BLaER1 treated with 17β-estradiol and CSF1 and Interleukin-3, amounts not matched to agents 10 nM and 100 nM (cell line): ENCODE measurements at regions not wholly inside any gene's neighbourhood (a gene's known extent, or its start where the extent isn't known, plus 50 kb on each side); places are given as distances from the start of the nearest gene placed in this dataset.
A peak's percentile ranks its signal among the peaks of the same experiment; 100 is the strongest.
"Not testable (repeated sequence)": the region's sequence is repeated elsewhere in the genome, so short reads cannot be mapped to it uniquely, and the experiment has no call there.

ENCODE experiments used
- H3K27ac ChIP-seq, 11 experiments: shearing (Covaris generic); formaldehyde crosslinking; 2 replicates each; pipeline ENCODE4 v1.8.1; 2022
- H3K27me3 ChIP-seq, 11 experiments: shearing (Covaris generic); formaldehyde crosslinking; 2 replicates each; pipeline ENCODE4 v1.8.1; 2022
- H3K36me3 ChIP-seq, 11 experiments: shearing (Covaris generic); formaldehyde crosslinking; 2 replicates each; pipeline ENCODE4 v1.8.1; 2022
- H3K4me1 ChIP-seq, 10 experiments: shearing (Covaris generic); formaldehyde crosslinking; 2 replicates each; pipeline ENCODE4 v1.8.1; 2022
- H3K4me2 ChIP-seq, 11 experiments: shearing (Covaris generic); formaldehyde crosslinking; 2 replicates each; pipeline ENCODE4 v1.8.1; 2022
- H3K4me3 ChIP-seq, 10 experiments: shearing (Covaris generic); formaldehyde crosslinking; 2 replicates each; pipeline ENCODE4 v1.8.1; 2022
- H3K9ac ChIP-seq, 11 experiments: shearing (Covaris generic); formaldehyde crosslinking; 2 replicates each; pipeline ENCODE4 v1.8.1; 2022
- H3K9me3 ChIP-seq, 11 experiments: shearing (Covaris generic); formaldehyde crosslinking; replicated peaks in 1 of 11; 2 replicates each; pipeline ENCODE4 v1.8.1; 2022
- H4K20me1 ChIP-seq, 11 experiments: shearing (Covaris generic); formaldehyde crosslinking; 2 replicates each; pipeline ENCODE4 v1.8.1; 2022
- Cebpa-rat ChIP-seq, 11 experiments: shearing (Covaris generic); IDR thresholded peaks; 2 replicates each; pipeline ENCODE4 v1.8.1; 2022

DNA sequence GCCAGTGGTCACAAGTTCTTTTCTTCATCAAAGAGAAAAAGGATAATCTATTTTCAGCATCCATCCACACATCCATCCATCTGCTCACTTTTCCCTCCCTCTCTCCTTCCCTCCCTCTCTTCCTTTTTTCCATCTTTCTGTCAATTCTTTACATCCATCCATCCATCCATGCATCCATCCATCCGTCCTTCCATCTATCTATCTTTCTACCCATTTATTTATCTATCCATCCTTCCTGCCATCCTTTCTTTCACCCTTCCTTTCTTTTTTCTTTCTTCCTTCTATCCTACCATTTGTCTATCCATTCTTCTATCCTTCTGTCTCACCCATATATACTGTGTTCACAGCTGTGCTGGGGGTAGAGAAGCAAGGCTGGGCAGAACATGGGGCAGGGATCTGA lies 212.4 kb upstream of the GALNT2 start:
- TF ChIP-seq Cebpa-rat (IDR thresholded peaks at IDR 0.05) = no peak
- H3K4me1 ChIP-seq = peaks cover 7 to 21% (median 12%) of the 10 kb centered on the region in 10 experiments; a peak in 19 of 20 replicates

GRCh38 chr1:229856009-229856650 lies 210.9 kb upstream of the GALNT2 start:
- no peak for TF ChIP-seq Cebpa-rat (IDR thresholded peaks at IDR 0.05)
- Histone ChIP-seq H3K27me3 (no peaks in the 10 kb centered on the region), H3K4me2 (peak overlapping the region; percentile 66 to 90 (median 83)), H3K9me3 (no peaks in the 10 kb centered on the region), H3K36me3 (no peaks in the 10 kb centered on the region), H3K4me3 (peak overlapping the region; percentile 18 to 64 (median 50); a peak in 18 of 20 replicates), H3K4me1 (peaks cover 7 to 21% (median 12%) of the 10 kb centered on the region in 10 experiments; a peak in 19 of 20 replicates), H3K9ac (peak overlapping the region; percentile 28 to 67 (median 55); a peak in 19 of 22 replicates), H4K20me1 (no peaks in the 10 kb centered on the region), H3K27ac (peak overlapping the region in 9 of 11 experiments; percentile 3 to 53 (median 27); a peak in 12 of 22 replicates)

More for the DNA sequence above, 212.4 kb upstream of the GALNT2 start:
- no peak overlapping the region for H3K4me2 ChIP-seq
- no peaks in the 10 kb centered on the region for H3K9me3 ChIP-seq
- H3K4me3 ChIP-seq = no peak overlapping the region
- no peak overlapping the region for H3K9ac ChIP-seq
- H4K20me1 ChIP-seq = no peaks in the 10 kb centered on the region; a peak in 1 of 22 replicates
- no peaks in the 10 kb centered on the region for H3K36me3 ChIP-seq
- H3K27ac ChIP-seq = no peak overlapping the region
- H3K27me3 ChIP-seq = no peaks in the 10 kb centered on the region

DNA sequence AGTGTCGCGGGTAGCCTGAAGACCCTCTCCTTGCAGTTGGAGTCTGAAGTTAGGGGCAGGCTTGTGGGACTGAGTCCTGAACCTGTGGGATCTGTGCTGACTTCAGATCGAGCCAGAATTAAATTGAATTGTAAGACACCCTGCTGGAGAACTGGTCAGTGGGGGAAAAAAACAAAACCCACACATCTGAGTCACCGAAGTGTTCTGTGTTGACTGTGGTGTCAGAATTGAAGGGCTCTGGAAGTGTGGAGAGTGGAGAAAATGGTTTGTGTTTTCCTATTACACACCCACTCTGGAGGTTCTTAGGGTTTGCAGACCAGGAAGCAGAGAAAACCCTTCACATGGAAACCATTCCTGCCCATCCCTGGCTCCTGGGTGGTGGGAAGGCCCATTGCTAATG lies 209.5 kb upstream of the GALNT2 start:
- TF ChIP-seq Cebpa-rat (IDR thresholded peaks at IDR 0.05) = no peak
- Histone ChIP-seq H3K4me2 (no peak overlapping the region), H3K9me3 (no peaks in the 10 kb centered on the region), H3K27me3 (no peaks in the 10 kb centered on the region), H3K9ac (no peak overlapping the region), H3K27ac (no peak overlapping the region), H3K4me3 (no peak overlapping the region), H3K4me1 (peaks cover 7 to 21% (median 12%) of the 10 kb centered on the region in 10 experiments; a peak in 19 of 20 replicates), H3K36me3 (no peaks in the 10 kb centered on the region), H4K20me1 (no peaks in the 10 kb centered on the region)

DNA sequence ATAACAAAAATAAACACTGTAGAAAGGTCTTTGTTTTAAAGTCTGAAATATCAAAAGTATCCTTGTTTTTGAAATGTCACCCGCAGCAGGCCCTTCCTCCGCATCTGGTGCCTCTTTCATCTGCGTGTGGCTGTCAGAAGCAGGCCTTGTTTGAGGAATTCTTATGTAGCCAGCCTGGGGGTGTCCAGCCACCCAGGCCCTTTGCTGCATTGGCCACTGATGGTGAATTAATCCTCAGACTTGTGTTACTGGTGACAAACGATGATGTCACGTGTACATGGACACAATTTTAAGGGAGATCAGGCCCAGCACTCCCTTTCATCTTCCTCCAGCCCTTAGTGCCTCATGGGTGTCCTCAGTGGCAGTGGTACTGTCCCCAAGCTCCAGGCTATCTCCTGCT lies 208.0 kb upstream of the GALNT2 start:
- Histone ChIP-seq H3K9me3 (0 out of 22 replicates have a peak, but pooled peaks cover 0 to 5% (median 0%) of the 10 kb centered on the region in 11 experiments), H3K27me3 (no peaks in the 10 kb centered on the region), H3K36me3 (no peaks in the 10 kb centered on the region), H3K4me2 (no peak overlapping the region), H3K27ac (no peak overlapping the region), H3K9ac (no peak overlapping the region), H3K4me3 (no peak overlapping the region), H4K20me1 (no peaks in the 10 kb centered on the region), H3K4me1 (peaks cover 7 to 21% (median 12%) of the 10 kb centered on the region in 10 experiments; a peak in 19 of 20 replicates)
- TF ChIP-seq Cebpa-rat (IDR thresholded peaks at IDR 0.05) = no peak

DNA sequence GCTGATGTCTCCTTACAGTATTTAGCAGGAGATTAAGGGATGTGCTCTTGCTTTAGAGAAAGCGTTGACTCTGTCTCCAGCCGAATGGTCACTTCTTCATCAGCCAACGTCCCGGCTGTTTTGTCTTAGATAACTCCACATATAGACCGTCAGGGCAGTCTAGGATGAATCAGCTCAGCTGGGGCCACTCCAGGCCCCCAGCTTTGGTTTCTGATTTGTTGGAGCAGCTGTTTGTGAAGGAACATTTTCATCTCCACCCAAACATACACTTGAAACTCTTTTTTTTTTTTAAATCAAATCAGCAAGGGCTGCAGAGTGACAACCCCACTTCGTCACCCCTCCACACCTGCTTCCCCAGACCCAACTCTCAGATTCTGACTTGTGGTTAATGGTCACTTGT lies 206.1 kb upstream of the GALNT2 start:
- no peaks in the 10 kb centered on the region for H4K20me1 ChIP-seq
- H3K27me3 ChIP-seq = no peaks in the 10 kb centered on the region
- no peak overlapping the region for H3K9ac ChIP-seq
- no peak overlapping the region for H3K4me2 ChIP-seq
- no peak for TF ChIP-seq Cebpa-rat (IDR thresholded peaks at IDR 0.05)
- H3K4me3 ChIP-seq = no peak overlapping the region
- peaks cover 6 to 14% (median 7%) of the 10 kb centered on the region in 10 experiments; a peak in 18 of 20 replicates for H3K4me1 ChIP-seq
- peaks cover 0 to 11% (median 9%) of the 10 kb centered on the region in 11 experiments; a peak in 10 of 22 replicates for H3K9me3 ChIP-seq
- H3K27ac ChIP-seq = no peak overlapping the region
- no peaks in the 10 kb centered on the region for H3K36me3 ChIP-seq

- H3K4me3 ChIP-seq = no peak overlapping the region
- H3K27ac ChIP-seq = no peak overlapping the region
- H4K20me1 ChIP-seq = no peaks in the 10 kb centered on the region
- no peaks in the 10 kb centered on the region for H3K36me3 ChIP-seq
- H3K9ac ChIP-seq = no peak overlapping the region
- no peak for TF ChIP-seq Cebpa-rat (IDR thresholded peaks at IDR 0.05)
- no peaks in the 10 kb centered on the region for H3K27me3 ChIP-seq
- H3K4me2 ChIP-seq = no peak overlapping the region
- H3K4me1 ChIP-seq = peaks cover 0 to 2% (median 0%) of the 10 kb centered on the region in 10 experiments; a peak in 3 of 20 replicates
- H3K9me3 ChIP-seq = peaks cover 0 to 11% (median 9%) of the 10 kb centered on the region in 11 experiments; a peak in 10 of 22 replicates
Measured at GRCh38 chr1:229862017-229862774, 204.8 kb upstream of the GALNT2 start.

- no peaks in the 10 kb centered on the region for H3K36me3 ChIP-seq
- H3K9ac ChIP-seq = no peak overlapping the region
- TF ChIP-seq Cebpa-rat (IDR thresholded peaks at IDR 0.05) = no peak
- H3K4me3 ChIP-seq = no peak overlapping the region
- no peaks in the 10 kb centered on the region for H3K4me1 ChIP-seq
- no peaks in the 10 kb centered on the region for H4K20me1 ChIP-seq
- peaks cover 0 to 11% (median 9%) of the 10 kb centered on the region in 11 experiments; a peak in 10 of 22 replicates for H3K9me3 ChIP-seq
- no peaks in the 10 kb centered on the region for H3K27me3 ChIP-seq
- H3K4me2 ChIP-seq = no peak overlapping the region
- no peak overlapping the region for H3K27ac ChIP-seq
Measured at GRCh38 chr1:229863651-229864545, 203.1 kb upstream of the GALNT2 start.

DNA sequence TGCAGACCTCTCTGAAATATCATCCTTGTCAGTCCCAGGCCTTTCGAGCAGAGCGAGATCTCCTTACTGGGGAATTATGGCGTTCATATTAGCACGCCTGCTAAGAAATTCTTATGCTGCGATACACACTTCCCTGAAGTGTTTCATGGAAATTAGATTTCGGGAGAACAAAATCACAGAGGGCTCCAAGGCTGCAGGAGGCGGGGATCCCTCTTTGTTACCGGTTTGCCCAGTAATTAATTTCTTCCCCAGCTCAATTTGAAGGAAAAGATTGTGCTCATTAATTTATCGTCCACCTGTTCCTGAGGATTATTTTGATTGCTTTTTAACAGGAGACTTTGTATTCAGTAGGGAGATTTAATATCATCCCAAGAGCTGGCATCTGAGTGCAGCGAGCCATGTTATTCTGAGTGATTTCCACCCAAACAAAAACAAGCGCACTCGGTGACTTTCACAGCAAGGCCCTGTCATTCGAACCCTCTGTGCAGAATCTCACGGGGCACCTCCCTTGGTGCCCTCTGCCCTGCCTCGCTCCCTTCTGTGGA lies 202.3 kb upstream of the GALNT2 start:
- Histone ChIP-seq H3K27me3 (no peaks in the 10 kb centered on the region), H4K20me1 (no peaks in the 10 kb centered on the region), H3K36me3 (no peaks in the 10 kb centered on the region), H3K9ac (no peak overlapping the region), H3K27ac (no peak overlapping the region), H3K4me1 (no peaks in the 10 kb centered on the region), H3K9me3 (peaks cover 0 to 11% (median 9%) of the 10 kb centered on the region in 11 experiments; a peak in 10 of 22 replicates), H3K4me2 (no peak overlapping the region), H3K4me3 (no peak overlapping the region)
- no peak for TF ChIP-seq Cebpa-rat (IDR thresholded peaks at IDR 0.05)

- H3K4me2 ChIP-seq, H3K4me3 ChIP-seq, H3K36me3 ChIP-seq, H3K9ac ChIP-seq, H3K4me1 ChIP-seq, H3K27me3 ChIP-seq, H4K20me1 ChIP-seq, H3K27ac ChIP-seq: not testable (repeated sequence)
- H3K9me3 ChIP-seq = peaks cover 0 to 11% (median 9%) of the 10 kb centered on the region in 11 experiments; a peak in 10 of 22 replicates
Measured at GRCh38 chr1:229865321-229865720, 201.7 kb upstream of the GALNT2 start.
